ENCODE measurements at regions not wholly inside any gene's neighbourhood (a gene's known extent, or its start where the extent isn't known, plus 50 kb on each side); places are given as distances from the start of the nearest gene placed in this dataset.
"Not testable (repeated sequence)": the region's sequence is repeated elsewhere in the genome, so short reads cannot be mapped to it uniquely, and the experiment has no call there.

GRCh38 chr3:178207161-178207560, 329.1 kb upstream of the KCNMB2 start:
- not testable (repeated sequence) for DNase-seq (ENCODE audit: low spot score)

- not testable (repeated sequence) for DNase-seq (ENCODE audit: low spot score)
Measured at GRCh38 chr3:178207627-178208026, 328.6 kb upstream of the KCNMB2 start.

- not testable (repeated sequence) for DNase-seq (ENCODE audit: low spot score)
Measured at GRCh38 chr3:178209116-178209515, 327.1 kb upstream of the KCNMB2 start.

GRCh38 chr3:178209618-178210017, 326.6 kb upstream of the KCNMB2 start:
- not testable (repeated sequence) for DNase-seq (ENCODE audit: low spot score)

GRCh38 chr3:178211086-178211485, 325.1 kb upstream of the KCNMB2 start:
- not testable (repeated sequence) for DNase-seq (ENCODE audit: low spot score)

- no peak for DNase-seq (ENCODE audit: low spot score)
Measured at GRCh38 chr3:178217479-178217878, 318.8 kb upstream of the KCNMB2 start.

- no peak for DNase-seq (ENCODE audit: low spot score)
Measured at GRCh38 chr3:178218231-178218630, 318.0 kb upstream of the KCNMB2 start.

GRCh38 chr3:178219661-178220060, 316.6 kb upstream of the KCNMB2 start:
- DNase-seq (ENCODE audit: low spot score) = not testable (repeated sequence)

GRCh38 chr3:178223876-178224275, 312.4 kb upstream of the KCNMB2 start:
- no peak for DNase-seq (ENCODE audit: low spot score)

GRCh38 chr3:178226094-178226493, 310.1 kb upstream of the KCNMB2 start:
- no peak for DNase-seq (ENCODE audit: low spot score)

- no peak for DNase-seq (ENCODE audit: low spot score)
Measured at GRCh38 chr3:178231645-178232044, 304.6 kb upstream of the KCNMB2 start.

- DNase-seq (ENCODE audit: low spot score) = no peak
Measured at GRCh38 chr3:178233371-178234071, 302.7 kb upstream of the KCNMB2 start.

- DNase-seq (ENCODE audit: low spot score) = no peak
Measured at GRCh38 chr3:178236555-178237277, 299.5 kb upstream of the KCNMB2 start.

- no peak for DNase-seq (ENCODE audit: low spot score)
Measured at GRCh38 chr3:178238179-178238578, 298.1 kb upstream of the KCNMB2 start.

GRCh38 chr3:178244733-178245709, 291.2 kb upstream of the KCNMB2 start:
- DNase-seq (ENCODE audit: low spot score) = no peak

- DNase-seq (ENCODE audit: low spot score) = no peak
Measured at GRCh38 chr3:178246004-178246403, 290.2 kb upstream of the KCNMB2 start.

GRCh38 chr3:178255315-178255714, 280.9 kb upstream of the KCNMB2 start:
- DNase-seq (ENCODE audit: low spot score) = no peak

GRCh38 chr3:178257491-178257890, 278.7 kb upstream of the KCNMB2 start:
- no peak for DNase-seq (ENCODE audit: low spot score)

- DNase-seq (ENCODE audit: low spot score) = no peak
Measured at GRCh38 chr3:178258121-178258520, 278.1 kb upstream of the KCNMB2 start.

GRCh38 chr3:178259703-178260102, 276.5 kb upstream of the KCNMB2 start:
- no peak for DNase-seq (ENCODE audit: low spot score)

- peak; percentile 23 for DNase-seq (ENCODE audit: low spot score)
Measured at GRCh38 chr3:178260887-178261565, 275.2 kb upstream of the KCNMB2 start.
